MV-4-11 (cell line): ENCODE measurements at regions not wholly inside any gene's neighbourhood (a gene's known extent, or its start where the extent isn't known, plus 50 kb on each side); places are given as distances from the start of the nearest gene placed in this dataset.
"Not testable (repeated sequence)": the region's sequence is repeated elsewhere in the genome, so short reads cannot be mapped to it uniquely, and the experiment has no call there.

Experiments used
- DNase-seq: peaks from one replicate; lab custom pipeline; 2025; lab: John Stamatoyannopoulos, UW

GRCh38 chr10:2340831-2341647 is 603.7 kb upstream of the ADARB2 start:
- no peak for DNase-seq

DNA sequence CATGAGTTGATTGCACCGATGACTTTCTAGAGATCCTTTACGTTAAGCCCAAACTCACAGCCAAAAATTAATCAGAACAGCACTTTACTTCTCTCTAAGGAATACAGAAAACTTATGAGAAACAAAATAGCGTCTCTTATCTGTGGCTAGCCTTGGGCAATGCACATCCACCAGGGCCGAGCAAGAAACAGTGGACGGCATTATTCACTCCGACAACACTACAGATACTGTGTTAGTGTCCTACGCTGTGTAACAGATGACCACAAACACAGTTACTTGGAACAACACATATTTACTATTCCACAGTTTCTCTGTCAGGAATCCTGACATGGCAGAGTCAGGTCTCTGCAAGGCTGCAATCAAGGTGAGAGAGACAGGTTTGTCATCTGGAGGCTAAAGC is 598.3 kb upstream of the ADARB2 start:
- DNase-seq: no peak

DNA sequence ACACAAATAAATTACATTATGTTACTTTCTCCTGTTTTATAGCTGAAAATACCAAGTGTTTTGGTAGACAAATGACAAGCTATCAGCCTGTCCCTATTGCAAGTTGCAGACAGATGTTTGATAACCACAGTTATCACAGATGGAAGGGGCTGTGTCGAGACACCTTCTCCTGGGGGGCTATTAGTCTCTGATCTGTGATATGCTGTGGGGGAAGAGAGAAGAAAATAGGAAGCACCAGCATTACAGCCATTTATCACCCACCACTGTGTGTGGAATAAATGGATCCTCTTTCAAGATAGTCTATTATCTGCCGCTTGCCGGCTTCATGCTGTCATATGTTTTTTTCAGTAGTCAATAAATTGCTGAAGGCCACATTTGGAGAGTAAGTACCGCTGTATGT is 597.2 kb upstream of the ADARB2 start:
- no peak for DNase-seq

DNA sequence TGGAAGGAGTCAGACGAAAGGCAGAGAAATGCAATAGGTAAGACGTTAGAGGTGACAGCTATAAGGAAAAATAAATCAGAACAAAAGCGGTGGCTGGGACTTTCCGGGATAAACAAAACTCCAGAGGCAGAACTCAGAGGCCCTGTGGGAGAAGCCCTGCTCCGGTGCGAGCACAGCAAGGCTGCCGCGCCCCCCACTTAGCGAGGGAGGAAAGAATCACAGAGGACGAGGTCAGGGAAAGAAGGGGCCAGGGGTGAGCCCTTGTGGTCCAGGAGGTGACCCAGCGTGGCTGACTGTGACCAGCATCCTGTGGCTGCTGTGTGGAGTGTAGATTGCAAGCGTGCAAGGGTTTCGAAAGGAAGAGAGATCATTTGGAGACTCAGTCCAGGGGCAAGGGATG is 591.8 kb upstream of the ADARB2 start:
- no peak for DNase-seq

DNA sequence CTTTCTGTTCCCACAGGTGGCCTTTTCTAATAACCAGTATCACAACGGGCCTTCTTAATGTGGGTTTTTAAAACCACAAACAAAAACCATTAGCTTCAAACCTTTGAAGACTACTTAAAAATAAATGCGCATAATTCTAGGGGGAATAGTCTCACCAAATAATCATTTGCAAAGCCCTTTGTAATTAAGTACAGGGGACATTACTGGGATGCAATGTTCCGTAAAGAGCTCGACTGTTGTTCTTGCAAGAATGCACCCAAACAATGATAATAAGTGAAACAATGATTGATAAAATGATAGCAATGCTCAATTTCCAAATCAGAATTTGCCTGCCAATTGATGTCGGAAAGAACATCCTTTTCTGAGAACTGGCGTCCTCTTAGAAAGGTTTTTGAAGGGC is 589.1 kb upstream of the ADARB2 start:
- no peak for DNase-seq

- not testable (repeated sequence) for DNase-seq
Observed at GRCh38 chr10:2315045-2315485, 577.7 kb upstream of the ADARB2 start.

DNA sequence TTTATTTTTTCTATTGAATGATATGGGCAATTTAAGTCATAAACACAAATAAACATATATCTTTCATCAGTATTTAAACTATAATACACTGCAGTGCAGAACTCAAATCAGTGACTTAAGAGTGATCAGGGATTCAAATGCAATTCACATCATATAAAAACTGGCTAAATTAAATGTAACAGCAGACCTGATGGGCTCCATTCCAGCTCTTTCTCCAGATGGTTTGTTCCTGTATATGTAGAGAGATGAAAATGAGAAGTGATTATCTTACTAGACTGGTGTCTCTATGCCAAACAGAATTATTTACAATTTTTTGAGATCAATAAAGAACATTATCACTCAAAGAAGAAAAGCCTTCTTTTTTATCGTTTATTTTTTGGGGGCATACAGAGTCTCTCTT is 568.8 kb upstream of the ADARB2 start:
- no peak for DNase-seq

DNA sequence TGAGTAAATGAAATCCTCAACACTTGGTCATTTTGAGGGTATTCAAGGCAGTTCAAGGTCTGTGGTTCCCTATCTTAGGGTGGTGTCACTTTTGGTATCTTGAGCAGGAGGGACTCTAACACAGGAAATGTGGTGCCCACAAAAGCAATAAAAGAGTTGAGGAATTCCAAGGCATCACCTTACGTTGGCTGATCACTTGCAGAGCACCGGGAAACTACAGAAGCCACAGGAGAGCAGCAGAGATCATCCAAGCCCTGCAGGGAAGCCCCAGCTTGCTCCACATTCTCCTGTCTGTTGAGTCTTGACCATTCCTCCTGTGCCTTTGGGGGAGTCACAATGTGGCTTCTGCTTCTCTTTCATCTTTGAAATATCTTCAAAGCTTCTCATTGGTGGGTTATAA is 565.8 kb upstream of the ADARB2 start:
- DNase-seq: no peak

DNA sequence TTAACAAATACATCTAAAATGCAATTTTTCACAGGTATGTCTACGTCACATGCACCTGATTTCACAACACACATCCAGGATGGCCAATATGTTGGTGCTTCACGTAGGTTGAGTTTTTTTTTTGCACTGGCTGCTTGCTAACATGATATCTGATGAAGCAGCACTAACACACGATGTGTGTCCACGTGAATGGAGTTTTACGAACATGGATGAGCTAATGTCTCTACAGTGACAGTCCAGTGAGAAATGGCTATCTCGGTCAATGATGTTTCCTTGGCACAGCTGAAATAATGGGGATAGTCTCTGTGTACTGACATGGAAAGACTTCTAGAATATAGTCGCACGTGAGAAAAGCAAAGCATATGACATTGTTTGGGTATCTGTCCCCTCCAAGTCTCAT is 563.9 kb upstream of the ADARB2 start:
- DNase-seq: no peak

GRCh38 chr10:2300231-2300630 is 562.9 kb upstream of the ADARB2 start:
- DNase-seq: no peak

- DNase-seq: no peak
Observed at GRCh38 chr10:2296179-2296891, 559.0 kb upstream of the ADARB2 start.

DNA sequence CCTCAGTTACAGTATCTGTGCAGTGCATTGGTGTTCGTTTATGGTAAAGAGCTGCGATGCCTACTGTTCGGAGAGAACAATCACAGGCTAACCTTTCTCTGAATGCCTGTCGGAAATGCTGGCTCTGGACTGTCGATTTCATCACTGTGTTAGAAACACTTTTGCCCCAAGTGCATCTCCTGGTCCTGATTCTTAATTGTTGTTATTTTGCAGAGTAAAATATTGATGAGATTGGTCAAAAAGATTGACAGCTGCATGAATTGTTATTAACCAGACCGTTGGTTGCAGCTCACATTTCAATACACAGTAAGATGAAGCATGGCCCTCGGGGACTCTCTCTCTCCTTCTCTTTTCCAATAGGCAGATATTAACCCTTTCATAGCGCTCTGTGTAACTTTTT is 557.4 kb upstream of the ADARB2 start:
- DNase-seq: no peak

- no peak for DNase-seq
Observed at GRCh38 chr10:2284071-2284470, 546.7 kb upstream of the ADARB2 start.

- DNase-seq: no peak
Observed at GRCh38 chr10:2282202-2282601, 544.9 kb upstream of the ADARB2 start.

DNA sequence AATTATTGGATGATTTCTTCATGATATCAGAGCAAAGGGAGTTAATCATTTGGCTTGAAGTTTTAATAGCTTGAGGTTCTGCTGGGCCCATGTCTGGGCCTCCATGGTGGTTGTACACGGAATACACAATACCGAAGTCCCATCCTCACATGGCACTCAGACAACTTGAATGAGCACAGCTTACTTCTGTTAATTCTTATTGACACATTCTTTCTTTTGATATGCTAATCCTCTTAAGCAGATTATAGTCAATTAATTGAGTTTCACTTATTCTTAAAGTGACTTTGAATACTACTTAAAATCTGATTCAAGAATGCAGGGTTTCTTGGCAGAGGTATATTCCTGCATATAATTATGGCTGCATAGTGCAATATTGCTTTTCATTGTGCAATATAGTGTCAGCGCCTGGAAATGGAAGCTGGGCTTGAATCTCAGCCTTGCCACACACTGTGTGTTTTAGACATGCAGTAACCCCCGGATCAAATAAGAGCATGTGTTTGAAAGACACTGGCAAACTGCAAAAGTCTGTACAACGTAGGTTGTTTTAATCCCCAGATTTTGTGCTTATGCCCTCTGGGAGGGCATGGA is 543.5 kb upstream of the ADARB2 start:
- DNase-seq: no peak

- no peak for DNase-seq
Observed at GRCh38 chr10:2279711-2280110, 542.4 kb upstream of the ADARB2 start.

DNA sequence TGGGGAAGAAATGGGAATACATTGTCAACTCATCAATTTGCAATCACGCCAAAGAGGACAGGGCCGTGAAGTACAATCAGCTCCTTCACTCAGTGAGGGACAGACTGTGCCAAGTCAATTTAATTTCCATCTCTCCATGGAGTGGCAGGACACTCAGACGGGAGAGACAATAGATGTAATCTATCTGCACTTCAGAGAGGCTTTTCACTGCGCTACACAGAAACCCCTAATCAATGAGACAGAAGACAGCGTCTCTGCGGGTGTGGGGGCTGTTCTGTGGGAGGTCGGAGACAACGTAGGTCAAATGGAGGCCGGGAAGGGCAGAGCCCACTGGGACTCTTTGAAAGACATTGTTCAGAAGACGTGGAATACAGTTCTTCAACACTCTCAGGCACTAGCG is 541.0 kb upstream of the ADARB2 start:
- DNase-seq: no peak

DNA sequence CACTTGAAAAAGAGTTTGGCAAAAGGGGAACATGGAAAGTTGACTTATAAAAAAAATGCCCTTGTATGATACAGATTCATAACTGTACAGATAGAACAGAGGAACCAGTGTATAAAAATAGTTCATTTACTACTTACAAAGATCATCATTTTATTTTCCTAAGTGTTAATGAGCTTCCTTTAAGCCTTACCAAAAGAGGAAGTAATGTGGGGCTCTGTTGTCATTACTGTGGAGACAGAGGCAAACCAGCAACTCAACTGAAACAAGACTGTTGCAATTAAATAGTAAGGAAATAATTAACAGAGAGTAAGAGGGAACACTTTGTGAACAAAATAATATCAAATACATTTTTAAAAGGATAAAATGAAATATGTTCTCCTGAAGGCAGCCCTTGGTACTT is 526.2 kb upstream of the ADARB2 start:
- peak; percentile 78 for DNase-seq

GRCh38 chr10:2262878-2263277 is 525.6 kb upstream of the ADARB2 start:
- no peak for DNase-seq

DNA sequence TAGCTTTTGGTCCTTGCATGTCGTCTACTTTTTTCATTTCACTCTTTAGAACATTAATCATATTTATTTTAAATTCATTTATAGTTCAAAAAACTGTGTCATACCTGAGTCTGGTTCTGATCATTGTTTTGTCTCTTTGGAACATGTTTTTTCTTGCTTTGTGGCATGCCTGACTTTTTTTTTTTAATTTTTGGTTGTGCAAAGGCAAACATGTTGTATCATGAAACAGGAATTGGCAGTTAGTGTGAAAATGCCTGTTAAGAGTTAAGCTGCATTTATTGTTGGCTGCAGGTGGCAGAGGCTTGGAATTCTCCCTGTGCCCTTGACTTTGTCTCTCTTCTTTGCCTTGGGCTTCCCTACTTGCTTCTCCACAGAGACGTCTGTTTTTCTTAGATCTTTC is 525.0 kb upstream of the ADARB2 start:
- DNase-seq: no peak

- DNase-seq: no peak
Observed at GRCh38 chr10:2256241-2256640, 518.9 kb upstream of the ADARB2 start.

DNA sequence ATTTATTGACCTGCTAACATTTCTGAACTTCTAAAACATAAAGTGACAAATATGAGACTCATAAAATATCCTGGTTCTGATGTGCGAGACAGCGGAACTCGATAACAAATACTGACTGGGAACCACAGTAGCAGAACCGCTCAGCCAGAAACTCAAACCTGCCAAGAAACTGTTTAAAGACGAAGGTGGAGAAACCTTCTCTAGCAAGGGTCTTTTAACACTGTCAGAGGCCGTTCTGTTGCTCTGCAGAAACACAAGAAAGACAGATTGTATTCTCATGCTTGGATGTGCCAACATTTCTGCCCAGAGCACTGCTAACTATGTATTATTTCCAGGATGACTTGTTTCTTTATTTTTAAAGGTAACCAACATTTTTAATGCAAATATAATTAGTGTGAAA is 514.8 kb upstream of the ADARB2 start:
- DNase-seq: no peak

DNA sequence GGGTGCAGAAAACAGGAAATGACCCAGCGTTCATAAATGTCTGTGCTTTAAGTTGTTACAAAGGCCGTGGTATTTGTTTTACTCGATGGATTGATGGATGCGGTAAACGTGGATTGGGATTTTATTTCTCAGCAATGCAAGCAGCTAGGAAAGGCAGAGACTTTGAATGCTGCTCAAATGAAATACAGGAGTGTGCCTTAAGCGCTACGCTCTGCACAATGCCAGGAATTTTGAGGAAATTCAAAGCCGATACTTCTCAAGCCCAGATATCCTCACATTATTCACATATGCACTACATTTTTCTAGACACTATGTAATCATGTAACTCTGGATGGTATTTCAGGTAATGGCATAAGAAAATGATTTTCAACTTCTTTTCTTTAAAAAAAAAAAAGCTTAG is 514.3 kb upstream of the ADARB2 start:
- DNase-seq: no peak
